GM23248 (cell line): ENCODE measurements at regions not wholly inside any gene's neighbourhood (a gene's known extent, or its start where the extent isn't known, plus 50 kb on each side); places are given as distances from the start of the nearest gene placed in this dataset.

Experiments
- DNase-seq: peaks from one replicate; pipeline ENCODE4 v3.0.0-alpha.2; 2015
- H2AFZ ChIP-seq: fragments of 200-600 bp; sonication (generic); 2 replicates; pipeline ENCODE4 v1.6.1; 2016; ENCODE audit warnings: antibody characterized with exemption
- H3F3A ChIP-seq: fragments of 200-600 bp; sonication (generic); 2 replicates; pipeline ENCODE4 v1.6.1; 2016; ENCODE audit warnings: mild to moderate bottlenecking, antibody characterized with exemption, mixed run types; ENCODE audit not compliant: insufficient read depth
- H3K27ac ChIP-seq: fragments of 200-600 bp; sonication (generic); 2 replicates; pipeline ENCODE4 v1.5.1; 2016; ENCODE audit warnings: mild to moderate bottlenecking
- H3K27me3 ChIP-seq: fragments of 200-600 bp; sonication (generic); replicated peaks from 2 replicates; pipeline ENCODE4 v1.6.1; 2016; ENCODE audit warnings: mild to moderate bottlenecking; ENCODE audit not compliant: insufficient read depth
- H3K36me3 ChIP-seq: fragments of 200-600 bp; sonication (generic); 2 replicates; pipeline ENCODE4 v1.6.1; 2016; ENCODE audit warnings: low read depth, mild to moderate bottlenecking
- H3K4me1 ChIP-seq: fragments of 200-600 bp; sonication (generic); 2 replicates; pipeline ENCODE4 v1.6.1; 2016; ENCODE audit warnings: mild to moderate bottlenecking; ENCODE audit not compliant: insufficient read depth
- H3K4me2 ChIP-seq: fragments of 200-600 bp; sonication (generic); one replicate; pipeline ENCODE4 v1.6.1; 2016; ENCODE audit warnings: mild to moderate bottlenecking; ENCODE audit not compliant: unreplicated experiment
- H3K4me3 ChIP-seq: fragments of 200-600 bp; sonication (generic); 2 replicates; pipeline ENCODE4 v1.5.1; 2016; ENCODE audit warnings: mild to moderate bottlenecking
- H3K79me2 ChIP-seq: fragments of 200-600 bp; sonication (generic); 2 replicates; pipeline ENCODE4 v1.6.1; 2016; ENCODE audit warnings: mild to moderate bottlenecking; ENCODE audit not compliant: insufficient read depth
- H3K9ac ChIP-seq: fragments of 200-600 bp; sonication (generic); 2 replicates; pipeline ENCODE4 v1.6.1; 2016; ENCODE audit warnings: mild to moderate bottlenecking
- H3K9me2 ChIP-seq: fragments of 200-600 bp; sonication (generic); 2 replicates; pipeline ENCODE4 v1.6.1; 2016; ENCODE audit warnings: mixed run types, mild to moderate bottlenecking, moderate library complexity; ENCODE audit not compliant: insufficient read depth
- H3K9me3 ChIP-seq: fragments of 200-600 bp; sonication (generic); one replicate; pipeline ENCODE4 v1.6.1; 2017; ENCODE audit warnings: low read depth
- H4K20me1 ChIP-seq: fragments of 200-600 bp; sonication (generic); 2 replicates; pipeline ENCODE4 v1.6.0; 2016; ENCODE audit not compliant: insufficient read depth
- EZH2 ChIP-seq: fragments of 200-600 bp; sonication (generic); IDR thresholded peaks from 2 replicates; pipeline ENCODE4 v1.6.1; 2018; ENCODE audit warnings: antibody characterized with exemption, mild to moderate bottlenecking; ENCODE audit not compliant: insufficient read depth, poor library complexity, severe bottlenecking
- EZH2phosphoT487 ChIP-seq: fragments of 200-600 bp; sonication (generic); IDR thresholded peaks from 2 replicates; pipeline ENCODE4 v1.6.1; 2018; ENCODE audit warnings: antibody characterized with exemption, moderate library complexity, mild to moderate bottlenecking, low read depth; ENCODE audit not compliant: insufficient read depth
- WGBS, 2 experiments: methylation state at CpG; one replicate each; pipeline ENCODE4 v1.1.6; 2015 to 2017; ENCODE audit warnings: low lambda C conversion rate in 2 of 2, low coverage in 1 of 2; ENCODE audit errors: missing lambda C conversion rate in 2 of 2; 5-methylcytosine and 5-hydroxymethylcytosine counted together
- in situ Hi-C: fragments of 300-500 bp; cut with MboI; formaldehyde crosslinking; loops from 2 replicates; pipeline ENCODE4 v1.15.0; 2020

DNA sequence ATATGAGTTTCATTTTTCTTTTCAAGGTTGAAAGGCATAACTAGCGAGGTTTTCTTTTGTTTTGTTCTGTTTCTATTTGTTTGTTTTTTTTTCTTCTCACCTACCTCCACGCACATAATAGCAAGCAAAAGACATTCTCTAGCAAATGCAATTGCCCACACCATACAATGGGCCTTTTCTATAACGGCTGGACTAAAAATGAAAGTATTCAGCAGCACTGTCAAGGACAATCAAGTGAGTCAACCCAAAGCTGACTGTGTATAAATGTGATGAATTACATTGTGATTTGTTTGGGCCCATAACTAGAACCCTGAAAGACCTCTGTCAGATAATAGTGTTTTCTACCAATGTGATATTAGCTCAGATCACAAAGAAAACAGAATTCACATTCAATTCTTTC, 496.7 kb downstream of the RNF144B start:
- Histone ChIP-seq H3F3A (no peaks in the 10 kb centered on the region), H2AFZ (no peak overlapping the region), H3K79me2 (no peaks in the 10 kb centered on the region), H3K4me2 (no peak overlapping the region), H3K27ac (no peak overlapping the region), H4K20me1 (no peaks in the 10 kb centered on the region), H3K4me1 (no peaks in the 10 kb centered on the region), H3K9ac (no peak overlapping the region), H3K9me2 (no peaks in the 10 kb centered on the region), H3K36me3 (no peaks in the 10 kb centered on the region), H3K9me3 (no peaks in the 10 kb centered on the region), H3K27me3 (no peaks in the 10 kb centered on the region), H3K4me3 (no peak overlapping the region)
- TF ChIP-seq EZH2, result no peak
- no peak for TF ChIP-seq EZH2phosphoT487
- in situ Hi-C loops, result no loop called here
- no peak for DNase-seq
- WGBS, 2 experiments, result 24 to 30% methylated on average over 3 of the region's 3 CpGs

DNA sequence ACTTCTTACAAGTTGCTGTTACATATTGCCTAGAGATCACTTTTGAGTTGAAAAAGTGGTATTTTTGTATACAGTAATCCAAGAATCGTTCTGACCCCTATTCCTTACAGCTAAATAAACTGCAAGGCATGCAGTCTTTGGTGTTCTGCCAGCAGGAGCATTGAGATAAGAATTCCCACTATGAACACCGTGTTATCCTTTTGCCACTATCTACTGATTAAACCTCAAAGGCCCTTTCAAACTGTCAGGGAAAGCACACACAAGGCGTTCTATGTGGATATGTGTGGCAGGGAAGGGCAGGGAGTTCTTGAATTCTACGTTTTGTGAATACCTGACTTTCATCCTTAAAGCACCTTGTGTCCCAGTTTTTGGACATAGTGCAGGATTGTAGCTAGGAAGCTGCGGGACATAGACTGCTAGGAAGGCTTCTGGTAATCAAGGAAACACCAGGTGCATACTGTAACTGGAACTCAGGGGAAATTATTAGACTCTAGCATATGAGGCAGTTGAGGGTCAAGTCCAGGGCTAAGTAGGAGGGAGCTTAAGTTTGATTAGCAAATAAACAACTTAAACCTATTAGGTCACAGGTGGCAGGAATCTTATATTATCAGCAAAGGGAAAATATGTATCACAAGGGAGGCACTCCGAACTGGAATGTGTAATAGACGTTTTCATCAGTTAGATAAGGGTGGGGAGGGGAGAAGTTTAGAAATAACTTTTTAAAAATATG, 506.6 kb downstream of the RNF144B start:
- WGBS, 2 experiments, result 16 to 20% methylated on average over 7 of the region's 7 CpGs
- Histone ChIP-seq H3K36me3 (no peaks in the 10 kb centered on the region), H3F3A (no peaks in the 10 kb centered on the region), H2AFZ (no peak overlapping the region), H3K4me2 (no peak overlapping the region), H3K4me3 (no peak overlapping the region), H3K9ac (no peak overlapping the region), H3K9me3 (no peaks in the 10 kb centered on the region), H3K9me2 (no peaks in the 10 kb centered on the region), H3K27ac (no peak overlapping the region), H3K79me2 (no peaks in the 10 kb centered on the region), H4K20me1 (no peaks in the 10 kb centered on the region), H3K4me1 (no peaks in the 10 kb centered on the region), H3K27me3 (no peaks in the 10 kb centered on the region)
- TF ChIP-seq EZH2 (no peak), EZH2phosphoT487 (no peak)
- in situ Hi-C loops, result no loop called here
- DNase-seq, result no peak

- H3K9ac ChIP-seq, result no peak overlapping the region
- no peak overlapping the region for H2AFZ ChIP-seq
- in situ Hi-C loops, result no loop called here
- no peaks in the 10 kb centered on the region for H3K79me2 ChIP-seq
- H3K36me3 ChIP-seq, result no peaks in the 10 kb centered on the region
- no peak overlapping the region for H3K4me2 ChIP-seq
- no peaks in the 10 kb centered on the region for H3K9me3 ChIP-seq
- H3K27ac ChIP-seq, result no peak overlapping the region
- no peaks in the 10 kb centered on the region for H4K20me1 ChIP-seq
- DNase-seq, result no peak
- H3K4me1 ChIP-seq, result no peaks in the 10 kb centered on the region
- no peaks in the 10 kb centered on the region for H3K9me2 ChIP-seq
- TF ChIP-seq EZH2phosphoT487 (no peak), EZH2 (no peak)
- no peaks in the 10 kb centered on the region for H3F3A ChIP-seq
- no peak overlapping the region for H3K4me3 ChIP-seq
- H3K27me3 ChIP-seq, result no peaks in the 10 kb centered on the region
Measured at GRCh38 chr6:18897350-18897749, 510.2 kb downstream of the RNF144B start.

GRCh38 chr6:18904681-18905080, 517.5 kb downstream of the RNF144B start:
- Histone ChIP-seq H4K20me1 (no peaks in the 10 kb centered on the region), H3K4me1 (no peaks in the 10 kb centered on the region), H3F3A (no peaks in the 10 kb centered on the region), H3K79me2 (no peaks in the 10 kb centered on the region), H2AFZ (no peak overlapping the region), H3K36me3 (no peaks in the 10 kb centered on the region), H3K4me3 (no peak overlapping the region), H3K9ac (no peak overlapping the region), H3K4me2 (no peak overlapping the region), H3K27ac (no peak overlapping the region), H3K9me2 (no peaks in the 10 kb centered on the region), H3K9me3 (no peaks in the 10 kb centered on the region), H3K27me3 (no peaks in the 10 kb centered on the region)
- TF ChIP-seq EZH2phosphoT487 (no peak), EZH2 (no peak)
- 34 to 41% methylated on average over 2 of the region's 2 CpGs for WGBS, 2 experiments
- no peak for DNase-seq
- in situ Hi-C loops, result no loop called here

DNA sequence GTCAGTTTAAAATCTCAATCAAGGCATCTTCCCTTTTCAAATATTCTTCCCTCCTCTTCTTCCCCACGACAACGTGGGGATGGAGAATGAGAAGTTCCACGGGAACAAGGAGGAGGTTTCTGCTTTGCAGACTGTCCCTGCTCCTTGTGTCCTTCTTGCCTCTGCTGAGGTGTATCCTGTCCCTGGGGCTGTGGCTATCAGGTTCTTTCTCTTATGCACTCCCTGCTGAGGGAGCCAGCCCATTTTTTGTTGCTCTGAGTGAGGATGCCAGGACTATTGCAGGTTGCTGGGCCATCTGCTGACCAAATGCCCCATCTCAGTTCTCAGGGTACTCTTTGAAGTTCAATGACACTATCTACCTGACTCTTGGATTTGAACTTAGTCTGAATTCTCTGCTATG, 533.6 kb downstream of the RNF144B start:
- H3K27me3 ChIP-seq, result no peaks in the 10 kb centered on the region
- no peak overlapping the region for H2AFZ ChIP-seq
- in situ Hi-C loops, result no loop called here
- no peak overlapping the region for H3K27ac ChIP-seq
- no peaks in the 10 kb centered on the region for H3K4me1 ChIP-seq
- H3K36me3 ChIP-seq, result no peaks in the 10 kb centered on the region
- TF ChIP-seq EZH2phosphoT487 (no peak), EZH2 (no peak)
- no peak overlapping the region for H3K4me2 ChIP-seq
- no peaks in the 10 kb centered on the region for H3K79me2 ChIP-seq
- H4K20me1 ChIP-seq, result no peaks in the 10 kb centered on the region
- no peaks in the 10 kb centered on the region for H3K9me2 ChIP-seq
- WGBS, 2 experiments, result 24 to 31% methylated on average over 3 of the region's 3 CpGs
- no peak for DNase-seq
- no peak overlapping the region for H3K9ac ChIP-seq
- H3F3A ChIP-seq, result no peaks in the 10 kb centered on the region
- no peak overlapping the region for H3K4me3 ChIP-seq
- no peaks in the 10 kb centered on the region for H3K9me3 ChIP-seq
